ENCODE measurements at regions not wholly inside any gene's neighbourhood (a gene's known extent, or its start where the extent isn't known, plus 50 kb on each side); places are given as distances from the start of the nearest gene placed in this dataset.
"Not testable (repeated sequence)": the region's sequence is repeated elsewhere in the genome, so short reads cannot be mapped to it uniquely, and the experiment has no call there.

DNA sequence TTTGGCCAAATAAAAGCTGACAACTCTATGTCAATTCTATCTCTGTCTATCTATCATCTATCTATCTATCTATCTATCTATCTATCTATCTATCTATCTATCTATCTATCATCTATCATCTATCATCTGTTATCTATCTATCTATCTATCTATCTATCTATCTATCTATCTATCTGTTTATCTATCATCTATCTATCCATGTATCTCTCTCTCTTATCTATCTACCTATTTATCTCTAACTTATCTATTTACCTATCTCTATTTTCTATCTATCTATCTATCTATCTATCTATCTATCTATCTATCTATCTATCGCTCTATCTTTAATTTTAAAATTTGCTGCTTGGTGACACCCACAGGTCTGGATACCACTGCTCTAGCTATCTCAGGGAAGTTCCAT, 271.1 kb downstream of the VRK1 start:
- TF ChIP-seq, protein P1, sequence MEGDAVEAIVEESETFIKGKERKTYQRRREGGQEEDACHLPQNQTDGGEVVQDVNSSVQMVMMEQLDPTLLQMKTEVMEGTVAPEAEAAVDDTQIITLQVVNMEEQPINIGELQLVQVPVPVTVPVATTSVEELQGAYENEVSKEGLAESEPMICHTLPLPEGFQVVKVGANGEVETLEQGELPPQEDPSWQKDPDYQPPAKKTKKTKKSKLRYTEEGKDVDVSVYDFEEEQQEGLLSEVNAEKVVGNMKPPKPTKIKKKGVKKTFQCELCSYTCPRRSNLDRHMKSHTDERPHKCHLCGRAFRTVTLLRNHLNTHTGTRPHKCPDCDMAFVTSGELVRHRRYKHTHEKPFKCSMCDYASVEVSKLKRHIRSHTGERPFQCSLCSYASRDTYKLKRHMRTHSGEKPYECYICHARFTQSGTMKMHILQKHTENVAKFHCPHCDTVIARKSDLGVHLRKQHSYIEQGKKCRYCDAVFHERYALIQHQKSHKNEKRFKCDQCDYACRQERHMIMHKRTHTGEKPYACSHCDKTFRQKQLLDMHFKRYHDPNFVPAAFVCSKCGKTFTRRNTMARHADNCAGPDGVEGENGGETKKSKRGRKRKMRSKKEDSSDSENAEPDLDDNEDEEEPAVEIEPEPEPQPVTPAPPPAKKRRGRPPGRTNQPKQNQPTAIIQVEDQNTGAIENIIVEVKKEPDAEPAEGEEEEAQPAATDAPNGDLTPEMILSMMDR (IDR thresholded peaks at IDR 0.05), result not testable (repeated sequence)
- not testable (repeated sequence) for TF ChIP-seq POLR2AphosphoS5 (IDR thresholded peaks at IDR 0.05)

Measured in prostate gland (tissue), 2 donors.